ENCODE measurements at regions not wholly inside any gene's neighbourhood (a gene's known extent, or its start where the extent isn't known, plus 50 kb on each side); places are given as distances from the start of the nearest gene placed in this dataset.

- no peak for DNase-seq (ENCODE audit: low read depth)
These were observed 104.6 kb upstream of the HSD17B12 start for GRCh38 chr11:43575913-43576310.

- DNase-seq (ENCODE audit: low read depth) = no peak
These were observed 104.2 kb upstream of the HSD17B12 start for GRCh38 chr11:43576320-43576802.

GRCh38 chr11:43576803-43577521, 103.6 kb upstream of the HSD17B12 start:
- no peak for DNase-seq (ENCODE audit: low read depth)

GRCh38 chr11:43577566-43578264, 102.8 kb upstream of the HSD17B12 start:
- DNase-seq (ENCODE audit: low read depth) = no peak

GRCh38 chr11:43578346-43579170, 102.0 kb upstream of the HSD17B12 start:
- DNase-seq (ENCODE audit: low read depth) = peak; percentile 34

- DNase-seq (ENCODE audit: low read depth) = peak; percentile 46
These were observed 101.2 kb upstream of the HSD17B12 start for GRCh38 chr11:43579171-43579918.

- DNase-seq (ENCODE audit: low read depth) = no peak
These were observed 100.6 kb upstream of the HSD17B12 start for GRCh38 chr11:43579919-43580276.

GRCh38 chr11:43580735-43581369, 99.7 kb upstream of the HSD17B12 start:
- no peak for DNase-seq (ENCODE audit: low read depth)

GRCh38 chr11:43581370-43582023, 99.0 kb upstream of the HSD17B12 start:
- no peak for DNase-seq (ENCODE audit: low read depth)

GRCh38 chr11:43582024-43582862, 98.3 kb upstream of the HSD17B12 start:
- DNase-seq (ENCODE audit: low read depth) = no peak

GRCh38 chr11:43582863-43583462, 97.6 kb upstream of the HSD17B12 start:
- DNase-seq (ENCODE audit: low read depth) = no peak

GRCh38 chr11:43583548-43583947, 97.0 kb upstream of the HSD17B12 start:
- DNase-seq (ENCODE audit: low read depth) = no peak

- no peak for DNase-seq (ENCODE audit: low read depth)
These were observed 94.5 kb upstream of the HSD17B12 start for GRCh38 chr11:43585877-43586608.

- no peak for DNase-seq (ENCODE audit: low read depth)
These were observed 90.8 kb upstream of the HSD17B12 start for GRCh38 chr11:43589601-43590250.

- DNase-seq (ENCODE audit: low read depth) = no peak
These were observed 79.0 kb upstream of the HSD17B12 start for GRCh38 chr11:43601511-43601910.

GRCh38 chr11:43602670-43603069, 77.9 kb upstream of the HSD17B12 start:
- no peak for DNase-seq (ENCODE audit: low read depth)

GRCh38 chr11:43614214-43614613, 66.3 kb upstream of the HSD17B12 start:
- no peak for DNase-seq (ENCODE audit: low read depth)

GRCh38 chr11:43619863-43620505, 60.6 kb upstream of the HSD17B12 start:
- DNase-seq (ENCODE audit: low read depth) = no peak
